ENCODE measurements at regions not wholly inside any gene's neighbourhood (a gene's known extent, or its start where the extent isn't known, plus 50 kb on each side); places are given as distances from the start of the nearest gene placed in this dataset.

- no peak for DNase-seq (ENCODE audit: low spot score)
Measured at GRCh38 chr2:161571051-161571429, 53.2 kb upstream of the SLC4A10 start.

Measured in GM03348 (cell line).